ENCODE measurements at regions not wholly inside any gene's neighbourhood (a gene's known extent, or its start where the extent isn't known, plus 50 kb on each side); places are given as distances from the start of the nearest gene placed in this dataset.

- no peak for TF ChIP-seq POLR2AphosphoS5 (IDR thresholded peaks at IDR 0.05)
- no peak for TF ChIP-seq MXI1 (conservative IDR thresholded peaks at IDR 0.05; ENCODE audit: poor library complexity, severe bottlenecking)
- no peak for TF ChIP-seq CTCF (IDR thresholded peaks at IDR 0.05; ENCODE audit: poor library complexity, severe bottlenecking)
- no peak for TF ChIP-seq REST (IDR thresholded peaks at IDR 0.05; ENCODE audit: borderline replicate concordance)
- TF ChIP-seq SMC3 (conservative IDR thresholded peaks at IDR 0.05; ENCODE audit: poor library complexity) = no peak
- no peak for TF ChIP-seq EZH2 (IDR thresholded peaks at IDR 0.05; ENCODE audit: borderline replicate concordance, insufficient read depth, low read length, poor library complexity, severe bottlenecking)
- TF ChIP-seq EP300 (conservative IDR thresholded peaks at IDR 0.05; ENCODE audit: poor library complexity, severe bottlenecking) = no peak
- no peak for TF ChIP-seq RAD21 (conservative IDR thresholded peaks at IDR 0.05)
Measured at GRCh38 chr9:135267191-135267809, 179.8 kb downstream of the OLFM1 start.
